Suppressor macrophage treated with lipopolysaccharide for 4 hours (primary cell): ENCODE measurements at regions not wholly inside any gene's neighbourhood (a gene's known extent, or its start where the extent isn't known, plus 50 kb on each side); places are given as distances from the start of the nearest gene placed in this dataset.

Source experiments
- DNase-seq: peaks from one replicate; pipeline ENCODE4 v3.0.0-alpha.2; 2020

DNA sequence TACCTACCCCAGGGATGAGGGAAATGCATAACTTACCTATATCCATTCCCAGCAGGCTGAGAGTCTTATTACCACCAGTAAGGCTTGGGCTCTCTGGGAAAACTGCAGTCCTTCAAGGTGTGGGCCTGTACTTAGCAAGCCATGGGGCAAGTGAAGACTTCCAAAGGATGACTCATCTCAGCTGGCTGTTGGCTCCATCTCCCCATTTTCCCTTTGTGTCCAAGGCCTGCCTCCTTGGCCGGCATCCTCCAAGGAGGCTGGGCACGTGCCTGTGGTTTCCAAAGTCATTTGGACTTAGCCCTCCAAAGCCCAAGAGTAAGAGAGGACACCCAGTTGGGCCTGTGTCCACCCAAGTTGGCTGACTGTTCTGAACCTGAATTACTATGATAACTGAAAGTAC, 89.8 kb downstream of the TMEM100 start:
- DNase-seq = no peak

DNA sequence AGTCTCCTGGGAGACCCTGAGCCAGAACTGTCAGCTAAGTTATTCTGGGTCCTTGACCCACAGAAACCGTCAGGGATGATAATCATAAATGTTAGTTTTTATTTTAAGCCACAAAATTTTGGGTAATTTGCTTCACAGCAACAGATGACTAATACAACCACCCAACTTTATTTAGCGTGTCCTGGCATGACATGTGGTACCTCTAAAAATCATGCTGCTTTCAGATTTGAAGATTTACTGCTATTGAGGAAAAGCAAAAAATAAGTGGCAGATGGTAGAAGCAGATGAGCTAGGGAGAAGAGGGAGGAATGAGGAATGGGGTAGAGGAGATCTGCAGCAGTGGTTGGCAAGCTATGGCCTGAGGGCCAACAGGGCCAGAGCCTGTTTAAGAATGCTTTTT, 90.4 kb downstream of the TMEM100 start:
- no peak for DNase-seq

DNA sequence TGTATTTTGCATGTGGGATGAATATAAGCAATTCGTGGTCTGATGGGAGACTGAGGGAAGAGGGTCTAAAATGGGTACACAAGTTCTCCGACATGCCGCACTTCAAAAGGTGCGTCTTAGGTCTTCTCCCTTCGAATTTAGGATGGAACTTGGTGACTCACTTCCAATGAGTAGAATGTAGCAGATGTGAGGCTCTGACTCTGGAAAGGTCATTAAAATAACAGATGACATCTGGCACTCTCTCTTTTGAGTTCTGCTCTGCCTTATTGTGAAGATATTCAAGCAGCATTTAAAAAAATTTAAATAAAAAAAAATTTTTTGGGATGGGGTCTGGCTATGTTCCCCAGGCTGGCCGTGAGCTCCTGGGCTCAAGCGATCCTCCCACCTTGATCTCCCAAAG, 92.7 kb downstream of the TMEM100 start:
- DNase-seq = no peak

DNA sequence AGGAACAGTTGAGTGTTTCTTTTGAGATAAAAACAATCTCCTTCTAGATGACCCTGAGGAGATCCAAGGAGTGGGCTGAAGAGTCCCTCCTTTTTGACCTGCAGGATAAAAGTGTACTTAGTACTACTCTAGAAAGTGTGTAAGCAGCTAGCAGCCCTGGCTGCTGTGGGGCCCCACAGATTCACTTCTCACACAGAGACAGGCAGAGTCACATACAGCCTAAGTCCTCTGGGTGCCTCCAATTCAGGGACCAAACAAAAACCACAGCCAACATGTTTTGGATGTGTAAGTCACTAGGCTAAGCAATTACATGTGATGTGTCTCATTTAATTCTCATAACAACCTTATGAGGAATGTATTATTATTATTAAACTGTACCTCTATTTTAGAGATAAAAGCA, 97.1 kb downstream of the TMEM100 start:
- DNase-seq = no peak

DNA sequence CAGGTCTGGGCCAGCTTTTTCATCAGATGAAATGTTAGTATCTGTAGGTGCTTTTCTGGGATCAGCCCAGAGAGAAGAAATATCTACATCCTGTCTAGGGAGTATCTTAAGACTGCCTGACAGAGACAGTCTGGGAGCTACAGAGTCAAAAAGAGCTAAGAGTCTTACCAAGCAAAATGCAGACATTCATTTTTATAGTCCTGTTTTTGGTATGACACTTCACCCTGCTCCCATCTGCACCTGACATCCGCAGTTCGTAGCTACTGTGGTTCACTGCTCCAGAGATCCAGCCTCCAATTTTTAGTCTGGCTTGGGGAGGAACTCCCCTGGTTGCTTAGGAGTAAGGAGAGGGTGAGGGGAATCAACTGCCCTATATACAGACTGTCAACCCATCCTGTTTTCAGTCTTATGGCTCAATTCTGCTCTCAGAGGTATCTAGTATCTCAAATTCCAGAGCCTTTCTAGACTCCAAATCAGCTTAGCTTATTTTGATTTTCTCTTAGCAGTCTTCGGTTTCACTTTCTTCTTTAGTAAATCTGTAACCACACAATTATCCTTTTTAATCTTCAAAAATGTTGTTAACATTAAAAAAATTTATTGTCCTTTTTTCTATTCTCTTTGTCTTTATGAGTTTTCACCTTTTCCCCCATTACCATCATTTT, 97.8 kb downstream of the TMEM100 start:
- DNase-seq = no peak

DNA sequence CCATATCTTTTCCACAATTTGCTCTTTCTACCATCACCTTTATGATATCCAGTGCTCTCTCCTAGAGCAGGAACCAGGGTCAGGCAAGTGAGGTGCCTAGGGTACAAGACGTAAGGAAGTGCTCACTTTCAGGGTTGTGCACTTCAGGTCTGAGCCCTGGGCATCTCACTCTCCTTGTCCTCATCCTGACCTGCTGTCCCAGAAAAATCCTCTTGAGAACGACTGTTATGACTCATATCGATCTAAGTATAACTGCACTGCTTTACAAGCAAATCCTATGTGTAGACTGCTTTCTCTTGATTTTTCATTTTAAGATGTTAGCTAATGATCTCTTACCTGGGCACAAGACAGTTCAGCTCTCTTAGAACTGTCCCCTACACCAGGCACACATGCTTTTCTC, 100.1 kb downstream of the TMEM100 start:
- no peak for DNase-seq

DNA sequence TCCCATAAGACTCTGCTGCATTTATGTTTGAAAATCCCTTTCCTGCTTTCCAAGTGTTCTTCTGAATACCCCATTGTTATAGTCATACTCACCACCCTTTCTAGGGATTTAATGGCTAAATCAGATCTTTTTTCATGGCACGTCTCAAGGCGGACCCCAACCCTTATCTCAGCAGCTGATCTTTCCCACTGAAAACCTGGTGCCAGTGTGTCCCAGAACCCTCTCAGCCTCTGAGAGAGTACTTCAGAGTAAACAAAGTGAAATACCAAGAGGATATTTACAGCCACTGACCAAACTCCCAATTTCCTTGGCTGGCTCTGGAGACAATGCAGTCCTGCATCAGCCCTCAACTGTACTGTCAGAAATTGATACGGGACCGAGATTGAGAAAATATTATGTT, 101.7 kb downstream of the TMEM100 start:
- DNase-seq = no peak

DNA sequence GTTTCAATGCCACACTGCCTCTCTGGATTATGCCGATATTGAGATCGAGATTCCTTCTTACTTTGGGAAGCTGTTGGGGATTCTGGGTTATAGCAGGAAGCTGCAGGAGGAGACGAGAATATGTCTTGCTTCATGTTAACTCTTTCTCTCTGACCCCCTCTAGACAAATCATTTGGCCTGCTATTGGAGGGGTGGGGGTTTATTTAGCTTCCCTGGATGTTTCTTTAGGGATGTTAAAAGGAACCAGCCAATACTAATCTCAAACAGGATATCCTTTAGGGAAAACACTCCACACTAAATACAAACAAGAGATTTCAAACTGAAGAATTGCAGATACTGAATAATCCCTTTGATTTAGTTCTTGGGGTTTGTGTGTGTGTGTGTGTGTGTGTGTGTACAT, 102.6 kb downstream of the TMEM100 start:
- DNase-seq = no peak

DNA sequence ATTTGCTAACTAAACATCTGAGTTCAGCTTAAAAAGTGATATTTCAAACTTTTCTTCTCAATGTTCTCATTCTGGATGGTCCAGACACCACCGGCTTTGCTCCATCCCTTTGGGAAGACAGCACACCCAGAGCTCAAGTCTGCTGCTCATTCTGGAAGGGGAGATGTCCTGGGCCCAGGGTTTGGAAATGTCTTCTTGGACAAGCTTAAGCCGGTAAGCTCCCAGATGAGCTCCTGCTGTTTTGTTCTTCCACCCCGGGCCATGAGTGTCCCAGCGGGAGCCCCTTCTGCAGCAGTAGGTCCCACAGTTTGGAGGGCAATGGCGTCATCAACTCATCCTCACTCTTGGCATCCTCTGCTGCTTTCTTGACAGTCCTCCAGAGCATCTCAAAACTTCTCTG, 105.2 kb downstream of the TMEM100 start:
- DNase-seq = no peak

DNA sequence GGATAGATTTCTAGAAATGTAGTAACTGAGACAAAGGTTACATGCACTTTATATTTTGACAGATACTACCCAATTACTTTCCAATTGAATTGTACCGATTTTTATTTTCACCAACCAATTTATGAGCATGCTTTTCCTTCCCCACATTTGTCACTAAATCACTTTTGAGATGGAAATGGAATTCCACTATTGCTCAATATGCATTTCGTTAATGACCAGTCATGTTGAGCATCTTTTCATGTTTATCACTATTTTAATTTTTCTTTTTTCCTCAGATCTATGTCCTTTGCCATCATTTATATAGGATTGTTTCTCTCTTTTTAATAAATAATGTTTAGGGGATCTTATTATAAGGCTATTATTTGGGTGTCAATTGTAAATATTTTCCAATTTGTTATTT, 102.8 kb upstream of the SMIM36 start:
- DNase-seq = no peak

DNA sequence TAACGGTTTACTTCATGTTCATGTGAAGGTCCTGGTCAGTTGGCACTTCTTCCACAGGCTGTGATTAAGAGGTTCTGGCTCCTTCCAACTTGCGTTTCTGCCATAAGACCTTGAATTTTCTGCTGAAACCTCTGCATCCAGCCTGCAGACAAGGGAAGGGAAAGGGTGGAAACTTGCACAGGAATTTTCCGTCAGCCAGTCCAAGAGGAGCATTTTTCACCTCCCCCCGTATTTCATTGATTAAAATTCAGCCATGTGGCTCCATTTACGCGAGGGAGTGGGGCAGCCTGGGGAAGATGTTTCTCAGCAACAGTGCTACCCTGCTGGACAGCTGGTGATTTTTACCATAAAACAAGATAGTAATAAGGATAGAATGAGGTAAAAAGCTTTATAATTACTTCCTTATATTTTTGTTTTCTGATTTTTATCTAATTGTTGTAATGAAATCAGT, 101.5 kb upstream of the SMIM36 start:
- no peak for DNase-seq

DNA sequence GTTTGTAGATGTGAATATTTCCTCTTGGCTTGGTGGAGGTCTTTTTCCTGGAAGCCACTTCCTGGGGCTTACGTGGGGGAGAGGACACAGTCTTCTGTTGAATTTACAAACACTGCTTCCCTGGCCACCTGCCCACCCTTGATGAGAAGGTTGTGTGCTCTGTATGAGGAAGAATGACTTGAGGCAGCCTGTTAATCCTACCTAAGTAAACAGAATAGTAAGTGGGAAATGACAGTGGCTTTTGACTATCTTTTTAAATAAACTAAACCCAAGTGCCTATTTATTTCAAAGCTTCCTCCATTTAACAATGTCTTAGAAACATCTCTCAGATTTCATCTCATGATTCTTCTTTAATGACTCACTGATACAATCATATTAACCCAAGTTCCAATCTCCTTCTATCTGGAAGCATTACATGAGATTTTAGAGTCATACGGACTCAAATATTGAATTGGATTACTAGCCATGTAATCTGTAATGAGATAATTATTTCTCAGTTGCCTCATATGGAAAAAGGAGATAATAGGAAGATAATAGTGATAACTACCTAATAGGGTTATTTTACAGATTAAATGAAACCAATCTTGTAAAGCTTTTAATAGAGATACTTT, 96.6 kb upstream of the SMIM36 start:
- no peak for DNase-seq

DNA sequence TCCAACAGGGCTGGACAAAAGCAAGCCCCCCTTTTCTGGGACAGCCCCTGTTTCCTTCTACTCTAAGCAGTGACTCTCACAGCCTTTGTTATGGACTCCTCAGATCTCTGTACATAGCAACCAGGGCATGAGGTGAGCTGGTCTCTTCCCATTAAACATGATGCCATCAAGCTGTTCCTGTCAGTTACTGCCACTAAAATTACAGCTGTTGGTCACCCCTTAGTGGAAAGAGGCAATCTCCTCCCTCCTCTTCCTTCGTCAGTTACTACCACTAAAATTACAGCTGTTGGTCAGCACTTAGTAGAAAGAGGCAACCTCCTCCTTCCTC, 95.2 kb upstream of the SMIM36 start:
- DNase-seq = no peak

DNA sequence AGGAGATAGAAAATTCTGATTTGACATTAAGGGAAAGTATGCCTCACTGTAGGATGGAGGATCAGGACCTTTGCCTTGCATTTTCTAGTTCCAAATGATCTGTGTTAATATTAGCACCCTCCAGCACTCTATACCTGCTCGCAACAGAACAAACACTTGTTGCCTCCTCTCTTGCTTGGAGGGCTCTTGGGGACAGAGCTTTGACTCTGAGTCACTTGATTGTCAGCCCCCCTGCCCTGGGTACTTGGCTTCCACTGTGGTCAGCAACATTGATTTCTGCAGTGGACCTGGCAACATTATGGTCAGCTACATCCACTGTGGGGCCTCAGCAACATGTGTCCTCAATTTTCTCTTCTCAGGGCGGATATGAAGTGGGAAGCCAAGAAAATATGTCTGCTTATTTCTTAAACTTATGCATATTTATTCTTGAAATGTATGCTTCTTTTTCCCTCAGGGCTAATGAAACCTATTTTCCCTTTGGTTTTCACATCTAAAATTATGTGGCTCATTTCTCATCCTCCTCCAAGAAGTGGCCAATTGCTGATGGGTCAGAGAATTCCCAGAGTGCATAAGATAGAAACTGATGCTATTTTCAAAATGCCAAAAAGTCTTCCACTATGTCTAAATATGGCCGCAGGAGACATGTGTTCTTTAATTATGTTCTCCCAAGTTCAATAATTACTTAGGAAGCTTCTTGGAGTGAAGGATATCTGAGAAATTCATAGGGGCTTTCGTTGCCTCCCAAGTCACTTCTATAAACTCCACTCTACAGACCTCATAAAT, 94.6 kb upstream of the SMIM36 start:
- no peak for DNase-seq

DNA sequence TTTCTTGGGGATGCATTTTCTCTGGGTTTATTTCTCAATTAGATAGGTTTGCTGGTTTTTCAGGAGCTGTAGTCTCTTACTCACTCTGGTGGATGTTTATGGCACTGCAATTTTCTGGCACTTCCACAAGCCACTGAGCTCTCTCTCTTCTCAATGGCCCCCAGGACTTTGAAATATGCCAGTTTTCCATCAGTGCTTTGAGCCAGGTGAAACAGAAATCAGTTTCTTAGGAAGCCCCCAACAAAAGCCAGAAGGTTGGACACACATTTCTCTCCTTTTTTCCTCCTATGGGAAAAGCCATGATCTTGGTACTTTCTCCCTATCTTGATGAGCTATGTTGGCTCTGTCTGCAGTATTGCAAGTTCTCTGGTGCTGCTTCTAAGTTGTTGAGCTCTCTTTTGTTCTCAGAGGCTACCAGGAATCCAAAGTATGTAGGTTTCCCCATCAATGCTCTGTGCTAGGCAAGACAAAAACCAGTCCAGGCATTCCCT, 90.7 kb upstream of the SMIM36 start:
- peak; percentile 60 for DNase-seq

DNA sequence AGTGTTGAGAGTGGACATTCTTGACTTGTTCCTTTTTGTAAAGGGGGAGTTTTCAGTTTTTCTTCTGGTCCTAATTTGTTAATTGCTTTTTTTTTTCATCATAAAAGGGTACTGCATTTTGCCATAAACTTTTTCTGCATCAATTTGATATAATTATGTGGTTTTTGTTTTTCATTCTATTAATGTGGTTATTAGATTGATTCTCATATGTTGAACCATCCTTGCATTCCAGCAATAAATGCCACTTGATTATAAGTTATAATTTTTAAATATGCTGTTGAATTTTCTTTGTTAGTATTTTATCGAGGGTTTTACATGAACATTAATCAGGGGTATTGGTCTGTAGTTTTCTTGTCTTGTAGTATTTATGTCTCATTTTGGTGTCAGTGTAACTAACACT, 87.2 kb upstream of the SMIM36 start:
- no peak for DNase-seq

DNA sequence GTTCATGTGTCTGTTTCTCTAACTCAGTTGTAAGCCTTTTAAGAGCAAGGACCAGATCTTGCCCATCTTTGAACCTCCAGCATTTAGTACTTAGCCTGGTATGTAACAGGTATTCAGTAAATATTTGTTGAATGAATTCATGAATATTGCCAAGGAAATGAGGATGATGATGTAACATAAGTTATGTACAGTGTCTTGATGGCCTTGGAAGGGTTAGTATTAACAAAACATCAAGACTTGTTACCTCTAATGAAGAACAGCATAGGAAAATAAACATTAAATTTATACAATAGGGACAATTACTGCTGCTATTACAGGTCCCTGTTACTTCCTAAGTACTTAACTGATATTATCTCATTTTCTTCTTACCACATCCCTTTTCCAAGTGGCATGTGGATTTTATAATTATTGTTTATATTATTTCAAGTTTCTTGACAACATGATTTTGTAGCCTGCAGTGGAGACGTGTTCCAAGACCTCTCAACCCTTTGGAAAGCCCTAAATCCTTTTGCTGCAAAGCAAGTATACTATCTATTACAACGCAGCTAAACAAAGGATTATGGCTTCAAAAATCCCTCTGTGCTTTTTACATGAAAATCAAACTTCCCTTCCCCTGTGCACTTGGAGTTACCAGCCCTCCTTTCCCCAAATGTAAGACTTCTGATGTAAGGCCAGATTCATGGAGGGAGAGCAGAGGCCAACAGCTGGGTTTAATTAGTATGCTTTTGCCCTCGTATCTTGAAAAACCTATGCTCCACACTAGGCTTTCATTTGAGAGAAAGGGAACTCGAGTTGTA, 77.4 kb upstream of the SMIM36 start:
- no peak for DNase-seq

DNA sequence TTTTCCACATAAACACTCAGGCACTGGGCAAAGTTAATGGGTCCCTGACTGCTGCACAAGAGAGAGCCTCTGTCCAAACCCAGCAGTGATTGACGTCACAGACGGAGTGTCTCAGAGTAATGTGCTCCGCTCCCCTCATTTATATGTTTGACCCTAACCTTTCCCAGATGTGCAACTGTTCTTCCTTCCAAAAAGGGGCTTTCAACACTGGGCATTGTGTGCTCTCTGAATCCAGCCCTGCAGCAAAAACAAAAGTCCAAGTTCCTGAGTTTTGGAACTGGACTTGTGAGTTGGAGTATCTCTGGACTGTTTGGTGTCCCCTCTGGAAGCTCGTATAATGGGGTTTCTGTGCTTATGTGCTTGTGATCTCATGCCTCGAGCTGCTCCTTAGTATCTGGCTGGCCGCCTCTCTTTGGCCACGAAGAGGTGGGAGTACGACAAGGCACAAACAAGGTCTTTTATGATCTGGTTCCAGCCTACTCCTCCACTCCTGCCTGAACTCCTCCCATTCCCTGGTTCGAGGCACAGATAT, 76.4 kb upstream of the SMIM36 start:
- DNase-seq = no peak

DNA sequence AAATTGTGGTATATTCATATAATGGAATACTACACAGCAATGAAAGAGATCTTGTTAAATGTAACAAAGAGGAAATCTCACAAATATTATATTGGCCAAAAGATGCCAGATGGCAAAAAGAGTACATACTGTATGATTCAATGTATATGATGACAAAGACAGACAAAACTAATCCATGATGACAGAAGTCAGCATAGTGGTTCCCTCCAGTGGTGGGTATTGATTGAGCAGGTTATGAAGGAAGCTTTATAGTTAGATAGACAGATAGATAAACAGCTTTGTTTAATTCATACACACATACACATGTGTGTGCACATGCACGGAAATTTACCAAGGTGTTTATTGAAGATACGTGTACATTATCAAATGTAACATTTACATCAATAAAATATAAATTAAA, 74.4 kb upstream of the SMIM36 start:
- DNase-seq = peak; percentile 19

DNA sequence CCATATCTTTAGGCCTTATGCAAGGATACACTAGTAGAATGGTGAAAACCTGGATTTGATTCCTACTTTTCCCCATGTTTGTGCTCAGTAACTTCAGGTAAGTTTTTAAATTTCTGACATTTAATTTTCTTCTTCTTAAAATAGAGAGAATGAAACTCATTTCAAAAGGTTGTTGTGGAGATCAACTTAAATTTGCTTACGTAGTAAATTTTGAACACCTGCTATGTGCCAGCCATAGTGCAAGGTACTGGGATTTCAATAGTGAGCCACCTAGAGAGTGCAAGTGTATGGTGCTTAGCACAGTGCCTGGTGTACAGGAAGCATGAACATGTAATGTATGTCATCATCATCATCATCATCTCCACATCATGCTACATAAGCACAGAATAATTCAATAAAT, 73.6 kb upstream of the SMIM36 start:
- no peak for DNase-seq

DNA sequence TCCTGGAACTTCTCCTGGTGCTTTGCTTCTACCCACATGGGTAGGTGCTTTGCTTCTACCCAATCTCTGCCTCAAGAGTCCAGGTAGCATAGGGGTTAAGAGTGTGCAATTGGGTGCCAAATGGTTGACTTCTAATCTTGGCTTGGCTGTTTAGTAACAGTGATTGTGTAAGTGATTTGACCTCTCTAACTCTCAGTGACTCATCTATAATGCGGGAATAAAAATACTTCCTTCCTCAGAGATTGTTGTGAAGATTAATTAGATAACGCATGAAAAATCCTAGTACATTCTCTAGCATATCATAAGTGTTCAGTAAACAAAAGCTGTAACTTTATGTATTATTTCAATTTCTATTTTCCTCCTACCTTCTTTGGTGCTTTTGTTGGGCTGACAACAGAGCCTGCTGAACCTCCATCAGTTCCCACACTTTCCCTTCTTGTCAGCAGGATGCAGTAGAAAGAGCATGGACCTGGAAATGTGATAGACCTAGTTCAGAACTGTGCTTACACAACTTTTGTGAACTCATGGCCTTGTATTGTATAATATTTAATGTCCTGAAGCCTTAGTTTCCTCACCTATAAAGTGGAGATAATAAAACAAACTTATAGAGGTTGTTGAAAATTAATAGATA, 72.9 kb upstream of the SMIM36 start:
- peak; percentile 69 for DNase-seq

DNA sequence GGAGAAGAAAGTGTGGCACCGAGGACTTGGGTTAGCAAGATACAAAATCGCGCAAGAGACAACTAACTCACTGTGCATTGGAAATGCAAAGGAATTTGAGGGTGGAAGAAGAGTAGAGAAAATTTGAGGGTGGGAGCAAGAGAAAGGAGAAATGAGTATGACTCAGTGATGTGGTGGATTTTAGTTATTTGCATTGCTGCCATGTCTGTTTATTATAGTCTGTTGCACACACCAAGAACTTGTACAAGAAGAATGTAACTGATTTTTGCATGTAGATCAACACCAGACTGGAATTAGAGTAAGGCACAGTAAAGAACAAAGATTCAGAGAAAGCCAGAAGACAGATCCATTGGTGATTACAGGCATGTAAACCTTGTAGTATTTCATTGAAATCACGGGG, 71.6 kb upstream of the SMIM36 start:
- no peak for DNase-seq
